ENCODE measurements at regions not wholly inside any gene's neighbourhood (a gene's known extent, or its start where the extent isn't known, plus 50 kb on each side); places are given as distances from the start of the nearest gene placed in this dataset.

DNA sequence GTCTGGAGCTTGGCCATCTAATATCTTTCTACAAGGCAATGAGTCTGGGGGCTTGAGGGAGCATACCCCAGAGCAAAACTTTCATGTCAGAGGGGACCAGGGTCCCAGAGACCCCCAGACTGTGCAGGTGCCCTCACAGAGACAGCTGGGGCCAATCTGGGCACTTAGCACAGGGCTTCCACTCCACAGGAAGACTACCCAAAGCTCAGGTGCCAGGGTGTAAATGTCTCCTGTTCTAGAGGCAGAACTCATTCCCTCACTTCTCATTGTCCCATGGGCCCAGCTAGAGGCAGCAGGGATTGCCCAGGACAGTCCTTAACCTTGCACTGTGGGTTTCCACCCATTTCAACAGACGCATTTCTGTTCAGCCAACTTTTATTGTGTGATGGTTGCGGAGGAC is 246.9 kb downstream of the ACTR3B start:
- Histone ChIP-seq H3K27ac (ENCODE audit: low read depth, low read length) (no peak overlapping the region), H3K36me3 (ENCODE audit: control insufficient read depth, insufficient read depth, low read length) (no peaks in the 10 kb centered on the region), H3K9ac (ENCODE audit: low read length) (no peak overlapping the region), H3K27me3 (ENCODE audit: control insufficient read depth, insufficient read depth, low read length) (no peaks in the 10 kb centered on the region), H3K9me3 (ENCODE audit: control insufficient read depth, insufficient read depth, low read depth, low read length) (peaks cover 7% of the 10 kb centered on the region), H3K4me1 (ENCODE audit: control insufficient read depth, insufficient read depth, low read length) (no peaks in the 10 kb centered on the region; the same call in 1 of the 2 replicates), H3K4me3 (ENCODE audit: low read depth, low read length) (no peak overlapping the region)

DNA sequence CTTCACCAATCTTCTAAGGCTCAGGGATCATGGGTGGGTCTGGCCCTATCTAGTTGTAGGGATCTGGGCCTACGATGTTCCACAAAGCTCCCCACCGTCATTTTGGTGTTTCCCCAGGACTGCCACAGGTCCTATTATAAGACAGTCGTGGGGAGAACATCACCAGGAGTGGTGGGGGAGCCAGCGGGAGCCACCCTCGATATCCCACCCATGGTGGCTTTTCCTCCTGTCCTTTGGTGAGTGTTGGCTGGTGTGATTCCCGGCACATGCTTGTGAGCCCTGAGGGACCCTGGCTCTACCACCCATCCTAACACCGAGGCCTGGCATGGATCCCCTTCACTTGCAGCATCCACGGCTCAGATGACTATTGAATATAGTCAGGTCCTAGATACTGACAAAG is 247.4 kb downstream of the ACTR3B start:
- no peak overlapping the region for H3K4me3 ChIP-seq (ENCODE audit: low read depth, low read length)
- no peak overlapping the region for H3K9ac ChIP-seq (ENCODE audit: low read length)
- H3K36me3 ChIP-seq (ENCODE audit: control insufficient read depth, insufficient read depth, low read length) = no peaks in the 10 kb centered on the region
- no peaks in the 10 kb centered on the region for H3K27me3 ChIP-seq (ENCODE audit: control insufficient read depth, insufficient read depth, low read length)
- H3K4me1 ChIP-seq (ENCODE audit: control insufficient read depth, insufficient read depth, low read length) = no peaks in the 10 kb centered on the region; the same call in 1 of the 2 replicates
- H3K9me3 ChIP-seq (ENCODE audit: control insufficient read depth, insufficient read depth, low read depth, low read length) = peaks cover 6% of the 10 kb centered on the region
- H3K27ac ChIP-seq (ENCODE audit: low read depth, low read length) = no peak overlapping the region

DNA sequence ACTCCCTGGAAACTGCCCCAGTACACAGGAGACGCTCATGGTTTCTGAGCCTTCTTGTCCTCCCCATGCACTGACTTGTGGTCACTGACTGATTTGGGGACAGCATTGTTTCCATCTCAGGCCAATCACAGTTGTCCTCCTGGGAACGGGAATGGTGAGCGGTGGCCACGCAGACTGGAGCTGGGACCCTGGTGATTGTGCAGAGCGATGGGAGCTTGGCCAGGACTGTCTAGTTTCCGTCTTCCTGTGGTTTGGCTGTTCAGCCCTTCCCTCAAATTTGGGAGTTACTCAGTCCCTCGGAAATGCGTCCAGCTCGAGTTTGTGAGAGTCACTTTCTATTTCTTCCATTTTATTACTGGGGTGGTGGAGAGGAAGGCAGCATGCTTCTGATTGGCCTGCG is 250.9 kb downstream of the ACTR3B start:
- Histone ChIP-seq H3K9me3 (ENCODE audit: control insufficient read depth, insufficient read depth, low read depth, low read length) (0 out of 2 replicates have a peak, but pooled peaks cover 3% of the 10 kb centered on the region), H3K36me3 (ENCODE audit: control insufficient read depth, insufficient read depth, low read length) (no peaks in the 10 kb centered on the region), H3K4me1 (ENCODE audit: control insufficient read depth, insufficient read depth, low read length) (no peaks in the 10 kb centered on the region), H3K27me3 (ENCODE audit: control insufficient read depth, insufficient read depth, low read length) (no peaks in the 10 kb centered on the region), H3K4me3 (ENCODE audit: low read depth, low read length) (no peak overlapping the region), H3K27ac (ENCODE audit: low read depth, low read length) (no peak overlapping the region), H3K9ac (ENCODE audit: low read length) (no peak overlapping the region)

- Histone ChIP-seq H3K9ac (ENCODE audit: low read length) (no peak overlapping the region), H3K27ac (ENCODE audit: low read depth, low read length) (no peak overlapping the region), H3K27me3 (ENCODE audit: control insufficient read depth, insufficient read depth, low read length) (no peaks in the 10 kb centered on the region), H3K4me1 (ENCODE audit: control insufficient read depth, insufficient read depth, low read length) (no peaks in the 10 kb centered on the region), H3K36me3 (ENCODE audit: control insufficient read depth, insufficient read depth, low read length) (no peaks in the 10 kb centered on the region), H3K9me3 (ENCODE audit: control insufficient read depth, insufficient read depth, low read depth, low read length) (0 out of 2 replicates have a peak, but pooled peaks cover 3% of the 10 kb centered on the region), H3K4me3 (ENCODE audit: low read depth, low read length) (no peak overlapping the region)
Observed at GRCh38 chr7:153012203-153012602, 252.7 kb downstream of the ACTR3B start.

- Histone ChIP-seq H3K9me3 (ENCODE audit: control insufficient read depth, insufficient read depth, low read depth, low read length) (peaks cover 5% of the 10 kb centered on the region; the same call in 1 of the 2 replicates), H3K27me3 (ENCODE audit: control insufficient read depth, insufficient read depth, low read length) (no peaks in the 10 kb centered on the region), H3K4me3 (ENCODE audit: low read depth, low read length) (no peak overlapping the region)
Observed at GRCh38 chr7:153017223-153017622, 257.7 kb downstream of the ACTR3B start.

DNA sequence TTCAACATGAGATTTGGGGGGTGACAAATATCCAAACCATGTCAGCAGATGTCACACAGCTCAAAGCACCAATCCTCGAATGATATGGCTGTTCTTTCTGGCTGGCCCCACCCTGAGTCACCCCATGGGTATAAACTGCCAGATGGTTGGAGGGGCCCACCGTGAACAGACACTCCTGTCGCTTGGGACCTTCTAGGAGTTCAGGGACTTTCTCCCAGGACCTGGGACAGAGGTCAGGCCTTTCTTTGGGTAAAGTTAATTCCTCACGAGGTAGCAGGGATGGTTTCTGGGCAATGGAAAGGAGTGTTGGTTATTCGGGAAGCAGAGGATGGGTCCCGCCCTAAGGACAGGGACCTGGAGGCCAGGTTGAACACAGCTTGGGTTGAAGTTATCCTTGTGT is 262.0 kb downstream of the ACTR3B start:
- no peak overlapping the region for H3K27ac ChIP-seq (ENCODE audit: low read depth, low read length)
- no peaks in the 10 kb centered on the region for H3K36me3 ChIP-seq (ENCODE audit: control insufficient read depth, insufficient read depth, low read length)
- H3K27me3 ChIP-seq (ENCODE audit: control insufficient read depth, insufficient read depth, low read length) = no peaks in the 10 kb centered on the region
- H3K9me3 ChIP-seq (ENCODE audit: control insufficient read depth, insufficient read depth, low read depth, low read length) = peaks cover 5% of the 10 kb centered on the region; the same call in 1 of the 2 replicates
- no peak overlapping the region for H3K4me3 ChIP-seq (ENCODE audit: low read depth, low read length)
- H3K4me1 ChIP-seq (ENCODE audit: control insufficient read depth, insufficient read depth, low read length) = peaks cover 9% of the 10 kb centered on the region
- H3K9ac ChIP-seq (ENCODE audit: low read length) = no peak overlapping the region

More at GRCh38 chr7:153017223-153017622, 257.7 kb downstream of the ACTR3B start:
- Histone ChIP-seq H3K27ac (ENCODE audit: low read depth, low read length) (no peak overlapping the region), H3K4me1 (ENCODE audit: control insufficient read depth, insufficient read depth, low read length) (no peaks in the 10 kb centered on the region), H3K9ac (ENCODE audit: low read length) (no peak overlapping the region), H3K36me3 (ENCODE audit: control insufficient read depth, insufficient read depth, low read length) (no peaks in the 10 kb centered on the region)

DNA sequence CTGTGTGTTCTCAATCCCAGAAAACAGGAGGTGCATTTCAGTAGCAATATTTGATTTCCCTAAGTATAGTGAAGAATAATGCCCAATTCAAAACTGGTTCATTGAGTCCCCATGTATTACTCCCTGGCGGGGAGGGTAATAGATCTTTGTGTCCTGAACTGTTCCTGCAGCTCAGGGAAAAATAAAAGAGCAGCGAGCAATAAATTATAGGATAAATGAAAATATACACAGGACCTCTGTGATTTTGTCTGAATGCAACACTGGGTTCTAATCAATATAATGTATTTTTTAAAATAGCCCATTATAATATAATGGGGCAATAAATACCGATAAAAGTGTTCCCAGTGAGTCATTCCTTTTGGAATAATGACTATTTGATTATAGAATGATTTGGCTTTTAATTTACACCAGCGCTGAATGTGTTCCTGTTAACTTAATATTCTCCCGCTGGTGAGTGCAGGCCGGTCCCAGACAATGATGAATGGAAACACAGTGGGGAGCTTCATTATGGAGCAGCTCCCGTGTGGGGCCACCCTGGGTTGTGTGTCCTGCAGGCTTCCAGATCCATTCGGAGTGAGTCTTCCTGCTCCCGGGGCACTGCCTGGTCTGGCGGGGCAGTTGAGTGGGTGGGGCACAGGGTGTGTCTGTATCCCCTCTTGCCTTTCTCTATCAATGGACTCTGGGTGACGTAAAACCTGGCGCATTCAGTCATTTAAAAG is 263.1 kb downstream of the ACTR3B start:
- H3K27ac ChIP-seq (ENCODE audit: low read depth, low read length) = no peak overlapping the region
- no peaks in the 10 kb centered on the region for H3K27me3 ChIP-seq (ENCODE audit: control insufficient read depth, insufficient read depth, low read length)
- H3K4me1 ChIP-seq (ENCODE audit: control insufficient read depth, insufficient read depth, low read length) = peaks cover 9% of the 10 kb centered on the region
- no peak overlapping the region for H3K4me3 ChIP-seq (ENCODE audit: low read depth, low read length)
- H3K36me3 ChIP-seq (ENCODE audit: control insufficient read depth, insufficient read depth, low read length) = no peaks in the 10 kb centered on the region
- H3K9ac ChIP-seq (ENCODE audit: low read length) = no peak overlapping the region
- peaks cover 5% of the 10 kb centered on the region; the same call in 1 of the 2 replicates for H3K9me3 ChIP-seq (ENCODE audit: control insufficient read depth, insufficient read depth, low read depth, low read length)

DNA sequence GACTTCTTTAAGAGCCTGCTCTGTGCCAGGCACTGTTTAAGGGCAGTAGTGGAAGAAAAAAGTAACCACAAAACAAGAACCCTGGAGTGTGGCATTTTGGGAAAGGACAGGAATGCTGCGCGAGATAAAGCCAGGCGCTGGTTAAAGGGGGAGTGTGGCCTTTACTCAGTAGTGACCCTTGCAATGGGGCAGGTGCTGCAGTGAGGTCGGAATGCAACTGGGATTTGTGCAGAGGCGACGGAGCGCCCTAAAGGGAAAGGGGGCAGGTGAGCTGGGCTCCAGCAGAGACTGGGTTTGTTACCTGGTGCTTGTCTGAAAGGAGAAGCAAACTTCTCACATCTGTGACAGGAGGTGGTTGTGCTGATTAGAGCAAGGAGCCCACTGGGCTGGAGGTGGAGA is 263.6 kb downstream of the ACTR3B start:
- Histone ChIP-seq H3K36me3 (ENCODE audit: control insufficient read depth, insufficient read depth, low read length) (no peaks in the 10 kb centered on the region), H3K9me3 (ENCODE audit: control insufficient read depth, insufficient read depth, low read depth, low read length) (peaks cover 5% of the 10 kb centered on the region; the same call in 1 of the 2 replicates), H3K9ac (ENCODE audit: low read length) (no peak overlapping the region), H3K4me3 (ENCODE audit: low read depth, low read length) (no peak overlapping the region), H3K4me1 (ENCODE audit: control insufficient read depth, insufficient read depth, low read length) (peaks cover 9% of the 10 kb centered on the region), H3K27ac (ENCODE audit: low read depth, low read length) (no peak overlapping the region), H3K27me3 (ENCODE audit: control insufficient read depth, insufficient read depth, low read length) (no peaks in the 10 kb centered on the region)

- Histone ChIP-seq H3K9ac (ENCODE audit: low read length) (no peak overlapping the region), H3K36me3 (ENCODE audit: control insufficient read depth, insufficient read depth, low read length) (no peaks in the 10 kb centered on the region), H3K9me3 (ENCODE audit: control insufficient read depth, insufficient read depth, low read depth, low read length) (no peaks in the 10 kb centered on the region), H3K27ac (ENCODE audit: low read depth, low read length) (no peak overlapping the region), H3K4me3 (ENCODE audit: low read depth, low read length) (no peak overlapping the region), H3K4me1 (ENCODE audit: control insufficient read depth, insufficient read depth, low read length) (peaks cover 9% of the 10 kb centered on the region), H3K27me3 (ENCODE audit: control insufficient read depth, insufficient read depth, low read length) (no peaks in the 10 kb centered on the region)
Observed at GRCh38 chr7:153027210-153027609, 267.7 kb downstream of the ACTR3B start.

- Histone ChIP-seq H3K27me3 (ENCODE audit: control insufficient read depth, insufficient read depth, low read length) (no peaks in the 10 kb centered on the region), H3K4me1 (ENCODE audit: control insufficient read depth, insufficient read depth, low read length) (peaks cover 6% of the 10 kb centered on the region), H3K9me3 (ENCODE audit: control insufficient read depth, insufficient read depth, low read depth, low read length) (no peaks in the 10 kb centered on the region), H3K27ac (ENCODE audit: low read depth, low read length) (no peak overlapping the region), H3K36me3 (ENCODE audit: control insufficient read depth, insufficient read depth, low read length) (no peaks in the 10 kb centered on the region), H3K9ac (ENCODE audit: low read length) (no peak overlapping the region), H3K4me3 (ENCODE audit: low read depth, low read length) (no peak overlapping the region)
Observed at GRCh38 chr7:153027904-153028303, 268.4 kb downstream of the ACTR3B start.

DNA sequence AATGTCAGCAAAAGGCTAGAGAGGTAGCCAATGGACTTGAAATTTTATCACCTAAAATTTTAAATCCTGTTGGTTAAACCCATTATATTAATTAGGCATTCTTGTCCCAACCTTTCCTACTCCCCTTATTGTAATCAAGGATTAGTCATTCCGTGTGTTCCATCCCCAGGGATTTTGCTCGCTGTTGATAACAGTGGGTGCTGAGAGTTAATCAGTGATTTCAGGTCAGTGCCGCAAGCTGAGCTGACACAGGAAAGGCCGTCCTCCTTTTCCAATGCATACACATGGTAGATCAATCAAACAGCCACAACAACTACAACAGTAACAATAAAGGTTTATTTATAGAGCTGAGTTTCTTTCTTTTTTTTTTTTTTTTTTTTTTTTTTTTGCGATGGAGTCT is 271.4 kb downstream of the ACTR3B start:
- no peaks in the 10 kb centered on the region for H3K9me3 ChIP-seq (ENCODE audit: control insufficient read depth, insufficient read depth, low read depth, low read length)
- no peaks in the 10 kb centered on the region for H3K27me3 ChIP-seq (ENCODE audit: control insufficient read depth, insufficient read depth, low read length)
- H3K4me3 ChIP-seq (ENCODE audit: low read depth, low read length) = no peak overlapping the region
- H3K9ac ChIP-seq (ENCODE audit: low read length) = no peak overlapping the region
- H3K4me1 ChIP-seq (ENCODE audit: control insufficient read depth, insufficient read depth, low read length) = no peaks in the 10 kb centered on the region
- no peak overlapping the region for H3K27ac ChIP-seq (ENCODE audit: low read depth, low read length)
- H3K36me3 ChIP-seq (ENCODE audit: control insufficient read depth, insufficient read depth, low read length) = no peaks in the 10 kb centered on the region

Data from HUES6 (cell line).